ENCODE measurements at regions not wholly inside any gene's neighbourhood (a gene's known extent, or its start where the extent isn't known, plus 50 kb on each side); places are given as distances from the start of the nearest gene placed in this dataset.
"Not testable (repeated sequence)": the region's sequence is repeated elsewhere in the genome, so short reads cannot be mapped to it uniquely, and the experiment has no call there.

GRCh38 chr3:160094562-160094961 is 105.9 kb downstream of the IL12A start:
- FAIRE-seq (no peak), DNase-seq (ENCODE audit: insufficient read length, low spot score) (no peak)
- TF ChIP-seq CTCF (IDR thresholded peaks at IDR 0.05; ENCODE audit: insufficient read depth, missing control alignments) = no peak

GRCh38 chr3:160097478-160097877 is 108.8 kb downstream of the IL12A start:
- DNase-seq (ENCODE audit: insufficient read length, low spot score) (no peak), FAIRE-seq (no peak)
- no peak for TF ChIP-seq CTCF (IDR thresholded peaks at IDR 0.05; ENCODE audit: insufficient read depth, missing control alignments)

GRCh38 chr3:160098261-160098908 is 109.8 kb downstream of the IL12A start:
- TF ChIP-seq CTCF (IDR thresholded peaks at IDR 0.05; ENCODE audit: insufficient read depth, missing control alignments) = no peak
- DNase-seq (ENCODE audit: insufficient read length, low spot score) = no peak
- no peak for FAIRE-seq

- TF ChIP-seq CTCF (IDR thresholded peaks at IDR 0.05; ENCODE audit: insufficient read depth, missing control alignments) = no peak
- FAIRE-seq (no peak), DNase-seq (ENCODE audit: insufficient read length, low spot score) (no peak)
Observed at GRCh38 chr3:160098926-160099626, 110.4 kb downstream of the IL12A start.

GRCh38 chr3:160099834-160100233 is 111.2 kb downstream of the IL12A start:
- FAIRE-seq (no peak), DNase-seq (ENCODE audit: insufficient read length, low spot score) (no peak)
- no peak for TF ChIP-seq CTCF (IDR thresholded peaks at IDR 0.05; ENCODE audit: insufficient read depth, missing control alignments)

- FAIRE-seq = no peak
Observed at GRCh38 chr3:160100610-160101009, 112.0 kb downstream of the IL12A start.

GRCh38 chr3:160102001-160102400 is 113.4 kb downstream of the IL12A start:
- not testable (repeated sequence) for DNase-seq (ENCODE audit: insufficient read length, low spot score); FAIRE-seq

More at GRCh38 chr3:160100610-160101009, 112.0 kb downstream of the IL12A start:
- TF ChIP-seq CTCF (IDR thresholded peaks at IDR 0.05; ENCODE audit: insufficient read depth, missing control alignments) = no peak
- no peak for DNase-seq (ENCODE audit: insufficient read length, low spot score)
